Fibroblast of gingiva (primary cell): ENCODE measurements at regions not wholly inside any gene's neighbourhood (a gene's known extent, or its start where the extent isn't known, plus 50 kb on each side); places are given as distances from the start of the nearest gene placed in this dataset.
"Not testable (repeated sequence)": the region's sequence is repeated elsewhere in the genome, so short reads cannot be mapped to it uniquely, and the experiment has no call there.

Experiments used
- DNase-seq: peaks from one replicate; pipeline ENCODE4 v3.0.0-alpha.2; 2011; ENCODE audit warnings: low read depth

GRCh38 chr10:131818510-131819234 is 82.1 kb upstream of the PPP2R2D start:
- no peak for DNase-seq

DNA sequence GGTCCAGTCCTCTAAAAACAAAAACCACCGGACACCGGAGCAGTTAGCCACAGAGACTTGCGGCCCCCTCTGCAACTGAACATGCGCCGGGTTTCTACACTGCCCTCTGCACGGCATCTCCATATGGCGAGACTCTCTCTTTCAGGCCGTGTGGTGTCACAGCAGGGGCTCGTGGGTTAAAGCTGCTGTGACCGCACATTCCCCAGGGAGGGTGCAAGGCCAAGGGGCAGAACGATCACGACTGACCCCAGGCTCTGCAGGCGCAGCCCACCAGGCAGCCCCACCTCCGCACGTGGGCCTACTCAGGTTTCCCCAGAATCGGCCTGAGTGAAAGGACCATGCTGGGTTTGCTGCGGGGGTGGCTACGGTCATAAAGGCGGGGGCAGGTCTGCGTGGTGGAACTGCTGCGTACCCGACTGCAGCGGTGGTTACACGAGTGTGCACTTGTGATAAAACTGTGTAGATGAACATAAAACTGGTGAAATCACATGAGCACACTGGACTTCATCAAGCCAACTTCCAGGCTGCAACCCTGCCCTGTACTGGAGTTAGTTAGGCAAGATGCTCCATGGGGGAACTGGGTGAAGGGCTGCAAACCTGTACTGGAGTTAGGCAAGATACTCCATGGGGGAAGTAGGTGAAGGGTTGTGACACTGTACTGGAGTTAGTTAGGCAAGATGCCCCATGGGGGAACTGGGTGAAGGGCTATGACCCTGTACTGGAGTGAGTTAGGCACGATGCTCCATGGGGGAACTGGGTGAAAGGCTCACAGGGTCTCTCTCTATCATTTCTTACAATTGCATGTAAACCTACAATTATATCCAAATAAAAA is 81.4 kb upstream of the PPP2R2D start:
- DNase-seq = no peak

DNA sequence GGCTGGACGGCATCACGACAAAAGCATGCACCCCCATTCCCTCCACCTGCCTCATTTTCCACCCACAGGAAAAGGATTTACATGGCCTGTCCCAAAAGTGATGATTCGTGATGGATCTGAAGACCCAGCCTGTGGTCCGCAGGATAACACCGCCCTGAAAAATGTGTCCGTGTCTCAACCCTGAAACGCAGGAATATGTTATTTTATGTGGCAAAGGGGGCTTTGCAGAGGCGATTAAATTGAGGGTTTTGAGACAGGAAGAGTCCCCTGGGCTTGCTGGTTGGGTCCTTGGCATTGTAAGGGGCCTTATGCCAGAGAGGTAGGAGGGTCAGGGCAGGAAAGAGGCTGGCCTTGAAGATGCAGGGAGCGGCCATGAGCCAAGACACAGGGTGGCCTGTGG is 80.2 kb upstream of the PPP2R2D start:
- no peak for DNase-seq

DNA sequence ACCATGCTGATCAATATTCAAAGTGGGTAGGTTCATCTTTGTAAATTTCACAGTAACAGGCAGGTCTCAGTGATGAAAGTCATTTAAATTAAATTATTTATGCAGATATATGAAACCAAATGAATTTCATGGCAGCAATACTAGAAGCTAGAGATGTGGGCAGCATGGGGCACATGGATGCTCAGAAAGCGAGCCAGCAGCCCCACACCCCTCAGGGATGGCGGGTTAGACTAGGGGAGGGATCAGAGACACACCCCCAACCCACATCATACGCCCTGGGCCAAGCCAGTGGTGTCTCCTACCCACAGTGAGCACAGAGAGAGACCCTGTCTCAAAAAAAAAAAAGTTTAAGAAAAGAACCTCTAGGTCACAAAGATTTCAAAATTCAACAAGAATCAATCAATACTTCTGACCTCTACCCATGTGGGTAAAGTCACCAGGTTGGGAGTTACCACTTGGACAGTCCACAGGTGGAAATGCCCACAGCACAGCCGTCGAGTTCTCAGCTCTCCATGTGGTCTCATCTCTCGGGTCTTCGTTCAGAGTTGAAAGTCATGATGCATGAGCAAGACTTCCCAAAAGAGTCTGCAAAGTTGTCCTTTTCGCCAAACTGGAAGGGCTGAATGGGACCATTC is 79.3 kb upstream of the PPP2R2D start:
- no peak for DNase-seq

- DNase-seq = no peak
Observed at GRCh38 chr10:131822013-131822691, 78.7 kb upstream of the PPP2R2D start.

DNA sequence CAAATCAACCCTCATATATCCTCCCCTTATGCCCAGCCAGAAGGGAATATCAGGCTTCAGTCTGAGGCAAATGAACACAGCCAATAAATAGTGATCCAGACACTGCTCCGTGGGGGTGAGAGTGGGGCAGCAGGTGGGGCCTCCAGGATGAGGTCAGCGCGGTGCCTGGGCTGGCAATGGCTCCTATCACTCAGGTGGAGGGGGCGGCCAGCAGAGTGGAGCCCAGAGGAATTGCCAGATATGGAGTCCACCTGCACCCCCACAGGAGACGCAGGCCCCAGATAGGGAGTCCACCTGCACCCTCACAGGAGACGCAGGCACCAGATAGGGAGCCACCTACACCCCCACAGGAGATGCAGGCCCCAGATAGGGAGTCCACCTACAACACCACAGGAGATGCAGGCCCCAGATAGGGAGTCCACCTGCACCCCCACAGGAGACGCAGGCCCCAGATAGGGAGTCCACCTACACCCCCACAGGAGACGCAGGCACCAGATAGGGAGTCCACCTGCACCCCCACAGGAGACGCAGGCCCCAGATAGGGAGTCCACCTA is 78.0 kb upstream of the PPP2R2D start:
- no peak for DNase-seq

- not testable (repeated sequence) for DNase-seq
Observed at GRCh38 chr10:131823601-131824099, 77.2 kb upstream of the PPP2R2D start.

- no peak for DNase-seq
Observed at GRCh38 chr10:131824371-131825149, 76.2 kb upstream of the PPP2R2D start.

- DNase-seq = no peak
Observed at GRCh38 chr10:131825150-131825848, 75.5 kb upstream of the PPP2R2D start.

DNA sequence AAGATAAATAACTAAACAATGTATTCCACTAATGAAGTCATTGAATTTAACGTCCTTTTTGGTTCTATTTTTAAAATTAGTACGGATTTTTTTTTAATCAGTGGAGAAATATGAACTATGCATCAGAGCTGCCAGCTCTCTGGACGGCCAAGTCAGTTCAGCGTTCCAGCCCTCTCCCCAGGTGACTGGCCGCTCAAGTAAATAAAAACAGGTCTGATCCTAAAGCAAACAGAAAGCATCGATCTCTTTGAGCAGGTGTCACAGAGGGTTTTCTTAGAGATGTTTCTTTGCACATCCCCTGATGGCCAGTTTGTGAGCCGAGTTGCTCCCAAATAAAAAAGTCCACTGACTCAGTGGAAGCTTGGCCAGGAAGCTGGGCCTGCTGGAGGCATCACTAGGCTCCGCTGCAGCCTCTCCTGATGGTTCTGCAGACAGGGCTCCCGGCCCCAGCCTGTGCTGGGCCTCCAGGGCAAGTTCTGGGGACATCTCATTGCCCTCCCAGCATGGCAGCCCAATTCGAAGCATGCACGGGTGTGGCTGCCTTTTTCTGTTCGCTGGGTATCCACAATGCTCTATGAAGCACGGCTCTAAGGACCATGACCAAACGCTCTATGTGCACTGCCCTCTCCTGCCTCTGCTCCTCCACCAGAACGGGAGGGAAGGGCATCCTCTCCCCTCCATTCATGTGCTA is 74.7 kb upstream of the PPP2R2D start:
- no peak for DNase-seq

DNA sequence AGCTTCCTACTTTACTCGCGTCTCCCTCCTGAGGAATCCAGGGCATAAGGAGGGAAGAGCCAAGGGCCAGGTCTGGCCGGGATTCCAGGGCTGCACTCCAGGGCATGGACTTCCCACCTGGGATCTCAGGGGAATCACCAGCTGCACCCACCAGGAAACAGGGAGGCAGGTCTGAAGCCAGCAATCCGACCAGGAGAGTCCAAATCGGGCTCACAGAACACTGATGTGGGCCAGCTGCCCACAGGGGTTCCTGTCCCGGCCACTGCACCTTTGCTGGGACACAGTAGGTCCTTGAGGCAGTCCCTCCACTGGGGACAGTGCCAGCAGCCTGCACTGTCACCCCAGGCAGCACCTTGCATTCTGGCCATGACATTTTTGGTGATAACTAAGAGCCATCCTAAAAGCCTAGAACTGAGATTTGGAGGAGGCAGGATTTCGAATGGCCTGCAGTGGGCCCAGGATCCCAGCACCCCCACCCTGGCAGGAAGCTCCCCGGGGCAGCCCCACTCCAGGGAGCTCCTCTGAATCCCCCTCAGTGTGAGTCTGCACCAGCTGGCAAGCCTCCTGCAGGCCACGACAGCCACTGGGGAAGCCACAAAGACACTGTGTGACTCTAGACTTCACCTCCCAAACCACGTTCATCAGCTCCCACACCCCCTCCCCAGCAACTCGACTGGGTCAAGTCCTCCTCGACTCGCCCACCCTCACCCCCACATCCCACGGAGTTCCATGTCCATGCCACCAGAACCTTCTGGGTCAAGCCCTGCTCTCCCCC is 71.5 kb upstream of the PPP2R2D start:
- no peak for DNase-seq

DNA sequence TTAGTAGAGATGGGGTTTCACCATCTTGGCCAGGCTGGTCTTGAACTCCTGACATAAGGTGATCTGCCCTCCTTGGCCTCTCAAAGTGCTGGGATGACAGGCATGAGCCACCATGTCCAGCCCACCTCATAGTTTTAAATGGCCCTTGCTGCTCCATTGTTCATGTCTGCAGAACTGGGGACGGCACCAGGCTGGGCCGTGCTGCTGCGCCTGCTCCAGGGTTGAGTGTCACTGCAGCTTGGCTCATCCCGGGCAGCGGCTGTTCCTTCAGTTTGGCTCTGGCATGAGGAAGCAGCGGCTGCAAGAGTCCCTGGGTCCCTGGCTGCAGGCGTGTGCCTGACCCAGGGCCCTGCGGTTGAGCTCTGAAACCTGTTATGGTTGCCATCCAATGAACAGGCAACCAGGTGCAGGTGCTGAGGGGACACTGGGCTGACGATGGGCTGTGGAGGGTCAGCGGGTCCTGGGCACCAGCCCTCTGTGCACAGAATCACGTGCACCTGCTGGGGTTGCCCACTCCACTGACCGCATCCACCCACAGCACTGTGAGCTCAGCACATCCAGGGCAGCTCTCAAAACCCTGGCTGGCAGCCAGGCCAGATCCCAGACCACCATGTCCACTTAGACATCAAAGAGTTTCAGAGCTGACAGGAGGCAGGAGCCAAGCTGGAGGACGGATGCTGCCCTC is 70.2 kb upstream of the PPP2R2D start:
- no peak for DNase-seq

GRCh38 chr10:131831561-131831960 is 69.2 kb upstream of the PPP2R2D start:
- no peak for DNase-seq

DNA sequence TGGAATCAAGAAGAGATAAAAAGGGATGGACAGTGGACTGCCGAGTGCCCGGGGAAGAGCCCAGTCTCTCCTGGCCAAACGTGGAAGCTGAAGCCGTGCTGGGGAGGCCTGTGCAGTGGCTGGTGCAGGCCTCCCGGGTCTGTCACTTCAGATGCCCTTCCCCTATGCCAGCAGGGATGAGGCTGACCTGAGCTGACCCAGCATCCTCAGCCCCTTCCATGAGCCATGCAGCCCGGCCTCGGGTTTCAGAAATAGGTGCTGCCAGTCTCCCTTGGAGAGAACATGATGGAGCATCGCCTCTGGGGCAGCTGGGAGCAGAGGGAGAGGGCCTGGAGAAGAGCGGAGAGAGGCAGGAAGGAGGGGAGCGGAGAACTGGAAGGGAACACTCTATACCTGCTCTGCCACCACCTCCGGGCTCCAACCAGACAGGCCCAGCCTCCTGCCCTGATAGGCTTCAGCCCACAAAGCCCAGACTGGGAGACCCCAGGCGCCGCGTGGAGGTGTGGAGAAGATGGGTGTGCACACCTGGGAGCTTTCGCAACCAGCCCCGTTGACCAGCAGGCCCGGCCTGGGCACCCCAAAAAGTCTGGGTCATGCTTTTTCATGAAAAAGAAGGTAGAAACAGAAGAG is 68.6 kb upstream of the PPP2R2D start:
- DNase-seq = no peak

- DNase-seq = no peak
Observed at GRCh38 chr10:131833013-131833412, 67.8 kb upstream of the PPP2R2D start.

GRCh38 chr10:131833446-131834080 is 67.2 kb upstream of the PPP2R2D start:
- no peak for DNase-seq

DNA sequence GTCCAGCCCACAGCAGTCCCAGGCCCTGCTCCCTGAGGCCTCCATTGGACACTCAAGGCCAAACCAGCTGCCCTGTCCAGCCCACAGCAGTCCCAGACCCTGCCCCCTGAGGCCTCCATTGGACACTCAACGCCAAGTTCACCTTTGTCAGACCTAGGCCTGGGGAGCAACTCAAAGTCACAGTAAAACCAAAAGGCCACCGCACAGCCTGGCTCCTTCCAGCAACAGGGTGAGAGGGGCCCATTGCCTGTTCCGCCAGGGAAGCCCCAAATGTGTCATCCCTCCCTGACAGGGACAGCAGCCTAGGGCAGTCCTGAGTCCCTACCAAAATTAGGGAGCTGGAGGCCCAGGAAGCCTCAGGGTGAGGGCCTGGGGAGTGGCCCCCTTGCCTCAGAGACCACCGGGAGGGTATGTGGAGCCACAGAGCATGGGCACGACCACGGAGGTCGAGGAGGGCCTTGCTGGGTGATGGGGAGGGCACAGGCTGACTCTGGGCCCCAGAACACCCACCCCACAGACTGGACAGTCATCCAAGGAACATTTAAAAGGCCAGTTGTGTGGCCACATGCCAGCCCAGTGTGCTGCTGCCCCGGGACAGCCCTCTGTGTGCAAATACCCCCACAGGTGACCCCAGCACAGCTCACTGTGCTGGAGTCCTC is 66.5 kb upstream of the PPP2R2D start:
- no peak for DNase-seq
